Smooth muscle cell (in vitro differentiated cells): ENCODE measurements at regions not wholly inside any gene's neighbourhood (a gene's known extent, or its start where the extent isn't known, plus 50 kb on each side); places are given as distances from the start of the nearest gene placed in this dataset.
A peak's percentile ranks its signal among the peaks of the same experiment; 100 is the strongest.

Experiments used
- DNase-seq: peaks from one replicate; lab custom pipeline; 2025; ENCODE audit not compliant: unreplicated experiment; lab: John Stamatoyannopoulos, UW
- H2AFZ ChIP-seq: fragments of 200-600 bp; sonication (generic); 2 replicates; pipeline ENCODE4 v1.6.0; 2016; ENCODE audit warnings: antibody characterized with exemption, low read depth, mild to moderate bottlenecking
- H3F3A ChIP-seq: fragments of 200-600 bp; sonication (generic); 2 replicates; pipeline ENCODE4 v1.6.0; 2017; ENCODE audit warnings: antibody characterized with exemption, low read depth
- H3K27ac ChIP-seq: fragments of 200-600 bp; sonication (generic); 2 replicates; pipeline ENCODE4 v1.5.1; 2016; ENCODE audit warnings: low read depth, mild to moderate bottlenecking
- H3K27me3 ChIP-seq: fragments of 200-600 bp; sonication (generic); 2 replicates; pipeline ENCODE4 v1.6.1; 2016; ENCODE audit warnings: low read depth, mild to moderate bottlenecking
- H3K36me3 ChIP-seq: fragments of 200-600 bp; sonication (generic); 2 replicates; pipeline ENCODE4 v1.5.1; 2016; ENCODE audit warnings: low read depth
- H3K4me1 ChIP-seq: fragments of 200-600 bp; sonication (generic); 2 replicates; pipeline ENCODE4 v1.5.1; 2016; ENCODE audit warnings: low read depth
- H3K4me2 ChIP-seq: fragments of 200-600 bp; sonication (generic); 2 replicates; pipeline ENCODE4 v1.6.0; 2016; ENCODE audit warnings: mild to moderate bottlenecking
- H3K4me3 ChIP-seq: fragments of 200-600 bp; sonication (generic); 2 replicates; pipeline ENCODE4 v1.5.1; 2016; ENCODE audit warnings: mild to moderate bottlenecking
- H3K79me2 ChIP-seq: fragments of 200-600 bp; sonication (generic); 2 replicates; pipeline ENCODE4 v1.6.0; 2016; ENCODE audit warnings: low read depth, mild to moderate bottlenecking
- H3K9ac ChIP-seq: fragments of 200-600 bp; sonication (generic); 2 replicates; pipeline ENCODE4 v1.6.0; 2016; ENCODE audit warnings: low read depth
- H3K9me3 ChIP-seq: fragments of 200-600 bp; sonication (generic); replicated peaks from 2 replicates; pipeline ENCODE4 v1.5.1; 2016; ENCODE audit warnings: low read depth
- H4K20me1 ChIP-seq: fragments of 200-600 bp; sonication (generic); 2 replicates; pipeline ENCODE4 v1.6.0; 2016; ENCODE audit warnings: low read depth
- CTCF ChIP-seq: fragments of 200-600 bp; sonication (generic); IDR thresholded peaks from 2 replicates; pipeline ENCODE4 v1.5.1; 2017; ENCODE audit warnings: borderline replicate concordance, mild to moderate bottlenecking, antibody characterized with exemption; ENCODE audit not compliant: insufficient read depth, poor library complexity, severe bottlenecking
- WGBS: methylation state at CpG from one replicate; pipeline ENCODE4 v1.1.7; 2016; ENCODE audit warnings: low lambda C conversion rate; 5-methylcytosine and 5-hydroxymethylcytosine counted together

- H3K79me2 ChIP-seq = no peaks in the 10 kb centered on the region
- no peak overlapping the region for H2AFZ ChIP-seq
- no peak overlapping the region for H3K4me2 ChIP-seq
- no peaks in the 10 kb centered on the region for H4K20me1 ChIP-seq
- no peaks in the 10 kb centered on the region for H3K4me1 ChIP-seq
- H3K9me3 ChIP-seq = no peaks in the 10 kb centered on the region
- no peak overlapping the region for H3K9ac ChIP-seq
- no peaks in the 10 kb centered on the region for H3K27me3 ChIP-seq
- TF ChIP-seq CTCF = no peak
- WGBS = 93% methylated on average over 1 of the region's 1 CpG
- no peak overlapping the region for H3K27ac ChIP-seq
- no peak overlapping the region for H3K4me3 ChIP-seq
- no peak for DNase-seq
- no peaks in the 10 kb centered on the region for H3F3A ChIP-seq
- no peaks in the 10 kb centered on the region for H3K36me3 ChIP-seq
Observed at GRCh38 chr6:144999127-144999526, 714.0 kb downstream of the UTRN start.

- Histone ChIP-seq H3K79me2 (no peaks in the 10 kb centered on the region), H3K4me3 (no peak overlapping the region), H3F3A (no peaks in the 10 kb centered on the region), H2AFZ (peak overlapping the region; percentile 17), H3K4me1 (no peaks in the 10 kb centered on the region), H3K9ac (no peak overlapping the region), H3K9me3 (no peaks in the 10 kb centered on the region), H3K36me3 (no peaks in the 10 kb centered on the region), H3K4me2 (no peak overlapping the region), H4K20me1 (no peaks in the 10 kb centered on the region), H3K27ac (no peak overlapping the region), H3K27me3 (no peaks in the 10 kb centered on the region)
- no peak for TF ChIP-seq CTCF
- 90% methylated on average over 2 of the region's 2 CpGs for WGBS
- no peak for DNase-seq
Observed at GRCh38 chr6:145003145-145003544, 718.0 kb downstream of the UTRN start.

- no peaks in the 10 kb centered on the region for H3K79me2 ChIP-seq
- TF ChIP-seq CTCF = no peak
- no peaks in the 10 kb centered on the region for H3F3A ChIP-seq
- no peak overlapping the region for H2AFZ ChIP-seq
- 75% methylated on average over 6 of the region's 6 CpGs for WGBS
- no peak overlapping the region for H3K9ac ChIP-seq
- DNase-seq = no peak
- no peaks in the 10 kb centered on the region for H3K27me3 ChIP-seq
- H3K4me1 ChIP-seq = no peaks in the 10 kb centered on the region
- H3K27ac ChIP-seq = no peak overlapping the region
- H3K36me3 ChIP-seq = no peaks in the 10 kb centered on the region
- no peak overlapping the region for H3K4me2 ChIP-seq
- H3K9me3 ChIP-seq = no peaks in the 10 kb centered on the region
- no peak overlapping the region for H3K4me3 ChIP-seq
- no peaks in the 10 kb centered on the region for H4K20me1 ChIP-seq
Observed at GRCh38 chr6:145006914-145007313, 721.8 kb downstream of the UTRN start.

GRCh38 chr6:145008715-145009114 lies 723.6 kb downstream of the UTRN start:
- Histone ChIP-seq H3K4me2 (no peak overlapping the region), H3K27me3 (no peaks in the 10 kb centered on the region), H3K27ac (no peak overlapping the region), H3K4me3 (no peak overlapping the region), H3K4me1 (no peaks in the 10 kb centered on the region), H2AFZ (no peak overlapping the region), H3K36me3 (no peaks in the 10 kb centered on the region), H3K79me2 (no peaks in the 10 kb centered on the region), H3K9me3 (no peaks in the 10 kb centered on the region), H3K9ac (no peak overlapping the region), H4K20me1 (no peaks in the 10 kb centered on the region), H3F3A (no peaks in the 10 kb centered on the region)
- WGBS = 85% methylated on average over 3 of the region's 3 CpGs
- no peak for TF ChIP-seq CTCF
- no peak for DNase-seq
